Liver (tissue), 3 donors: ENCODE measurements at regions not wholly inside any gene's neighbourhood (a gene's known extent, or its start where the extent isn't known, plus 50 kb on each side); places are given as distances from the start of the nearest gene placed in this dataset.

Source experiments
- GABPA ChIP-seq, 2 donors: IDR thresholded peaks in 1 of 2; conservative IDR thresholded peaks in 1 of 2; 2 replicates each; pipeline ENCODE4 v1.6.1; 2016; ENCODE audit warnings: antibody characterized with exemption in 2 of 2, mild to moderate bottlenecking in 1 of 2, moderate library complexity in 1 of 2
- HNF4A ChIP-seq, 2 donors: conservative IDR thresholded peaks; 2 replicates each; pipeline ENCODE4 v1.6.1; 2016; ENCODE audit warnings: antibody characterized with exemption in 2 of 2, mild to moderate bottlenecking in 2 of 2
- JUND ChIP-seq, 2 donors: IDR thresholded peaks; 2 replicates each; pipeline ENCODE4 v1.6.1; 2016; ENCODE audit warnings: antibody characterized with exemption in 2 of 2
- RAD21 ChIP-seq, 2 donors: IDR thresholded peaks; 2 replicates each; pipeline ENCODE4 v1.6.1; 2016; ENCODE audit warnings: antibody characterized with exemption in 2 of 2, mild to moderate bottlenecking in 2 of 2
- RXRA ChIP-seq, 2 donors: IDR thresholded peaks; 2 replicates each; pipeline ENCODE4 v1.6.1; 2017 to 2018; ENCODE audit warnings: antibody characterized with exemption in 2 of 2, mild to moderate bottlenecking in 1 of 2
- SP1 ChIP-seq: IDR thresholded peaks from 2 replicates; pipeline ENCODE4 v1.6.1; 2018; ENCODE audit warnings: antibody characterized with exemption, mild to moderate bottlenecking
- TAF1 ChIP-seq: conservative IDR thresholded peaks from 2 replicates; pipeline ENCODE4 v1.6.1; 2016; ENCODE audit warnings: antibody characterized with exemption, mild to moderate bottlenecking
- YY1 ChIP-seq: IDR thresholded peaks from 2 replicates; pipeline ENCODE4 v1.6.1; 2016; ENCODE audit warnings: antibody characterized with exemption, mild to moderate bottlenecking
- TF ChIP-seq, protein P1 (sequence below): IDR thresholded peaks from 2 replicates; pipeline ENCODE4 v1.6.1; 2016; ENCODE audit warnings: antibody characterized with exemption, mild to moderate bottlenecking
- TF ChIP-seq, protein P2 (sequence below): fragments of 150-350 bp; IDR thresholded peaks from 2 replicates; pipeline ENCODE4 v1.5.1; 2017; ENCODE audit warnings: improper control_type of control experiment, low read depth, low read length; ENCODE audit not compliant: missing input control
- TF ChIP-seq, protein P3 (sequence below): IDR thresholded peaks from 2 replicates; pipeline ENCODE4 v1.6.1; 2016; ENCODE audit warnings: antibody characterized with exemption
- TF ChIP-seq, protein P4 (sequence below): IDR thresholded peaks from 2 replicates; pipeline ENCODE4 v1.6.1; 2016; ENCODE audit warnings: antibody characterized with exemption
- TF ChIP-seq, protein P5 (sequence below): IDR thresholded peaks from 2 replicates; pipeline ENCODE4 v1.6.1; 2016; ENCODE audit warnings: antibody characterized with exemption
- donor health status: healthy.
- donor health status: healthy.

DNA sequence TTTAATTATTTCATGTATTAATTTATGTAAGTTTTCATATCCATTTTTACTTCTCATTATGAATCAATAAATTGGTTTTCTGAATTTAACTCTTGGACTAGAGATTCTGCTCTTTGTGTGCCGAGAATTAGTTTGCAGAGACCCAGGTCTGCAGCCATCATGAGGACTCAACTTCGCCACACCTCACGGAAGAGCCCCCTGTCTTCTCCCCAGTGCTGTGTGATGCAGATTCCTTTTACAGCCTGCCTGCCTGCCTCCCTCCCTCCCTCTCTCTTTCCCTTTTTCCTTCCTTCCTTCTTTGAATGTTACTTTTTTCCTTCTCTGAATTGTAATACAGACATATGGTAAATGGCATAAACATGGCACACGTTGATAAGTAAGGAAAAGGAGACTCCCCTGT, 947.7 kb downstream of the TBC1D22A start:
- TF ChIP-seq, protein P1, sequence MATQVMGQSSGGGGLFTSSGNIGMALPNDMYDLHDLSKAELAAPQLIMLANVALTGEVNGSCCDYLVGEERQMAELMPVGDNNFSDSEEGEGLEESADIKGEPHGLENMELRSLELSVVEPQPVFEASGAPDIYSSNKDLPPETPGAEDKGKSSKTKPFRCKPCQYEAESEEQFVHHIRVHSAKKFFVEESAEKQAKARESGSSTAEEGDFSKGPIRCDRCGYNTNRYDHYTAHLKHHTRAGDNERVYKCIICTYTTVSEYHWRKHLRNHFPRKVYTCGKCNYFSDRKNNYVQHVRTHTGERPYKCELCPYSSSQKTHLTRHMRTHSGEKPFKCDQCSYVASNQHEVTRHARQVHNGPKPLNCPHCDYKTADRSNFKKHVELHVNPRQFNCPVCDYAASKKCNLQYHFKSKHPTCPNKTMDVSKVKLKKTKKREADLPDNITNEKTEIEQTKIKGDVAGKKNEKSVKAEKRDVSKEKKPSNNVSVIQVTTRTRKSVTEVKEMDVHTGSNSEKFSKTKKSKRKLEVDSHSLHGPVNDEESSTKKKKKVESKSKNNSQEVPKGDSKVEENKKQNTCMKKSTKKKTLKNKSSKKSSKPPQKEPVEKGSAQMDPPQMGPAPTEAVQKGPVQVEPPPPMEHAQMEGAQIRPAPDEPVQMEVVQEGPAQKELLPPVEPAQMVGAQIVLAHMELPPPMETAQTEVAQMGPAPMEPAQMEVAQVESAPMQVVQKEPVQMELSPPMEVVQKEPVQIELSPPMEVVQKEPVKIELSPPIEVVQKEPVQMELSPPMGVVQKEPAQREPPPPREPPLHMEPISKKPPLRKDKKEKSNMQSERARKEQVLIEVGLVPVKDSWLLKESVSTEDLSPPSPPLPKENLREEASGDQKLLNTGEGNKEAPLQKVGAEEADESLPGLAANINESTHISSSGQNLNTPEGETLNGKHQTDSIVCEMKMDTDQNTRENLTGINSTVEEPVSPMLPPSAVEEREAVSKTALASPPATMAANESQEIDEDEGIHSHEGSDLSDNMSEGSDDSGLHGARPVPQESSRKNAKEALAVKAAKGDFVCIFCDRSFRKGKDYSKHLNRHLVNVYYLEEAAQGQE: no peak
- no peak for TF ChIP-seq HNF4A (conservative IDR thresholded peaks at IDR 0.05)
- TF ChIP-seq SP1: no peak
- TF ChIP-seq, protein P2, sequence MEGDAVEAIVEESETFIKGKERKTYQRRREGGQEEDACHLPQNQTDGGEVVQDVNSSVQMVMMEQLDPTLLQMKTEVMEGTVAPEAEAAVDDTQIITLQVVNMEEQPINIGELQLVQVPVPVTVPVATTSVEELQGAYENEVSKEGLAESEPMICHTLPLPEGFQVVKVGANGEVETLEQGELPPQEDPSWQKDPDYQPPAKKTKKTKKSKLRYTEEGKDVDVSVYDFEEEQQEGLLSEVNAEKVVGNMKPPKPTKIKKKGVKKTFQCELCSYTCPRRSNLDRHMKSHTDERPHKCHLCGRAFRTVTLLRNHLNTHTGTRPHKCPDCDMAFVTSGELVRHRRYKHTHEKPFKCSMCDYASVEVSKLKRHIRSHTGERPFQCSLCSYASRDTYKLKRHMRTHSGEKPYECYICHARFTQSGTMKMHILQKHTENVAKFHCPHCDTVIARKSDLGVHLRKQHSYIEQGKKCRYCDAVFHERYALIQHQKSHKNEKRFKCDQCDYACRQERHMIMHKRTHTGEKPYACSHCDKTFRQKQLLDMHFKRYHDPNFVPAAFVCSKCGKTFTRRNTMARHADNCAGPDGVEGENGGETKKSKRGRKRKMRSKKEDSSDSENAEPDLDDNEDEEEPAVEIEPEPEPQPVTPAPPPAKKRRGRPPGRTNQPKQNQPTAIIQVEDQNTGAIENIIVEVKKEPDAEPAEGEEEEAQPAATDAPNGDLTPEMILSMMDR: no peak
- TF ChIP-seq YY1: no peak
- TF ChIP-seq, protein P3, sequence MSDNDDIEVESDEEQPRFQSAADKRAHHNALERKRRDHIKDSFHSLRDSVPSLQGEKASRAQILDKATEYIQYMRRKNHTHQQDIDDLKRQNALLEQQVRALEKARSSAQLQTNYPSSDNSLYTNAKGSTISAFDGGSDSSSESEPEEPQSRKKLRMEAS: no peak
- TF ChIP-seq TAF1: no peak
- no peak for TF ChIP-seq GABPA (IDR thresholded peaks at IDR 0.05 in 1 of 2, conservative IDR thresholded peaks at IDR 0.05 in 1 of 2)
- TF ChIP-seq, protein P4, sequence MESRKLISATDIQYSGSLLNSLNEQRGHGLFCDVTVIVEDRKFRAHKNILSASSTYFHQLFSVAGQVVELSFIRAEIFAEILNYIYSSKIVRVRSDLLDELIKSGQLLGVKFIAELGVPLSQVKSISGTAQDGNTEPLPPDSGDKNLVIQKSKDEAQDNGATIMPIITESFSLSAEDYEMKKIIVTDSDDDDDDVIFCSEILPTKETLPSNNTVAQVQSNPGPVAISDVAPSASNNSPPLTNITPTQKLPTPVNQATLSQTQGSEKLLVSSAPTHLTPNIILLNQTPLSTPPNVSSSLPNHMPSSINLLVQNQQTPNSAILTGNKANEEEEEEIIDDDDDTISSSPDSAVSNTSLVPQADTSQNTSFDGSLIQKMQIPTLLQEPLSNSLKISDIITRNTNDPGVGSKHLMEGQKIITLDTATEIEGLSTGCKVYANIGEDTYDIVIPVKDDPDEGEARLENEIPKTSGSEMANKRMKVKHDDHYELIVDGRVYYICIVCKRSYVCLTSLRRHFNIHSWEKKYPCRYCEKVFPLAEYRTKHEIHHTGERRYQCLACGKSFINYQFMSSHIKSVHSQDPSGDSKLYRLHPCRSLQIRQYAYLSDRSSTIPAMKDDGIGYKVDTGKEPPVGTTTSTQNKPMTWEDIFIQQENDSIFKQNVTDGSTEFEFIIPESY: no peak
- TF ChIP-seq, protein P5, sequence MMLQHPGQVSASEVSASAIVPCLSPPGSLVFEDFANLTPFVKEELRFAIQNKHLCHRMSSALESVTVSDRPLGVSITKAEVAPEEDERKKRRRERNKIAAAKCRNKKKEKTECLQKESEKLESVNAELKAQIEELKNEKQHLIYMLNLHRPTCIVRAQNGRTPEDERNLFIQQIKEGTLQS: no peak
- no peak for TF ChIP-seq RAD21 (IDR thresholded peaks at IDR 0.05)
- no peak for TF ChIP-seq JUND (IDR thresholded peaks at IDR 0.05)
- TF ChIP-seq RXRA (IDR thresholded peaks at IDR 0.05): no peak
